Right hindlimb (tissue), 1 donor: ENCODE measurements at regions not wholly inside any gene's neighbourhood (a gene's known extent, or its start where the extent isn't known, plus 50 kb on each side); places are given as distances from the start of the nearest gene placed in this dataset.

Experiments
- DNase-seq: peaks from one replicate; pipeline ENCODE4 v3.0.0-alpha.2; 2018

DNA sequence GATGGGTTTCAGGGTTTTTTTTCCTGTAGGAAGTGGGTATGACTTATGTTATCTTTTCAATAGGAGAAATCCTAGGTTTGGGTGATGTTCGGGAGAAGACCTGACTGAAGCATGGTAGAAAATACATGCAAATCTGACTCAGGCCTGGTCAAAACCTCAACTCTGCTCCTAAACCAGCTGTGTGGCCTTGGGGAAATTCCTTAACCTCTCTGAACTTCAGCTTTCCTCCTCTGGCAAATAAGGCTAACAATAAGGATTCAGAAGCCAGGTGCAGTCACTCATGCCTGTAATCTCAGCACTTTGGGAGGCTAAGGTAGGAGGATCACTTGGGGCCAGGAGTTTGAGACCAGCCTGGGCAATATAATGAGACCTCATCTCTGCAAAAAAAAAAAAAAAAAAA, 148.5 kb downstream of the PHETA1 start:
- DNase-seq: no peak

DNA sequence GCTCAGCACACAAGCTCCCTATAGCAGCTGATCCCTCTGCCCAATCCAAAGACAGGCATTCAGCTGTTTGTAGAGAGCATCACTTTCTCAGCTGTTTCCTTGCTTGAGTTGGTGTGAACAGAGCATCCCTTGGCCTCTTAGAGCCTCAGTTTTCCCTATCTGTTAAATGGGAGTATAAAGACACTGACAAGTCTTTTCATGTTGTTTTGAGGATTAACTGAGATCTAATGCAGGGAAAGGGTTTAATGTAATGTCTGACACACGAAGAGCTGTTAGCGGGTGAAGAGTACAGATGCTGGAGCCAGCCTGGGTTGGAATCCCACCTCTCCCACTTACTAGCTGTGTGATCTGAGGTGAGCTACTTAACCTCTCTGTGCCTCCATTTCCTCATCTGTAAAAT, 149.5 kb downstream of the PHETA1 start:
- DNase-seq: no peak

DNA sequence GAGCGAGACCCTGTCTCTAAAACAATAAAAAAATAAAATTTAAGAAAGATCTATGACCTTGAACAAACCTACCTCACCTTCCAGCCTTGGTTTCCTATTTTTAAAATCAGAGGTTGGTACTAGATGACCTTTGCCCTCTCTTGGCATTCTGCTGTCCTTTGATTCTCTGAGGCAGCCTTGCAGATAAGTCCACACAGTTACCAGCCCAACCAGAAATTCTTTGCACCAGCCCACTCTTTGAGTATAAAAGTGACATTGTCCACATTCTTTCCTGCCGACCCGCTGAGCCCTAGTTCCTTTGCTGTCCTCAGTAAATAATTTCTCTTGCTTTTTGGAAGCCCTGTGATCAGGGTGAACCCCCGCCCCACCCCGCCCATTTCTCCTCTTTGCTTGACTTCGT, 150.4 kb downstream of the PHETA1 start:
- no peak for DNase-seq

DNA sequence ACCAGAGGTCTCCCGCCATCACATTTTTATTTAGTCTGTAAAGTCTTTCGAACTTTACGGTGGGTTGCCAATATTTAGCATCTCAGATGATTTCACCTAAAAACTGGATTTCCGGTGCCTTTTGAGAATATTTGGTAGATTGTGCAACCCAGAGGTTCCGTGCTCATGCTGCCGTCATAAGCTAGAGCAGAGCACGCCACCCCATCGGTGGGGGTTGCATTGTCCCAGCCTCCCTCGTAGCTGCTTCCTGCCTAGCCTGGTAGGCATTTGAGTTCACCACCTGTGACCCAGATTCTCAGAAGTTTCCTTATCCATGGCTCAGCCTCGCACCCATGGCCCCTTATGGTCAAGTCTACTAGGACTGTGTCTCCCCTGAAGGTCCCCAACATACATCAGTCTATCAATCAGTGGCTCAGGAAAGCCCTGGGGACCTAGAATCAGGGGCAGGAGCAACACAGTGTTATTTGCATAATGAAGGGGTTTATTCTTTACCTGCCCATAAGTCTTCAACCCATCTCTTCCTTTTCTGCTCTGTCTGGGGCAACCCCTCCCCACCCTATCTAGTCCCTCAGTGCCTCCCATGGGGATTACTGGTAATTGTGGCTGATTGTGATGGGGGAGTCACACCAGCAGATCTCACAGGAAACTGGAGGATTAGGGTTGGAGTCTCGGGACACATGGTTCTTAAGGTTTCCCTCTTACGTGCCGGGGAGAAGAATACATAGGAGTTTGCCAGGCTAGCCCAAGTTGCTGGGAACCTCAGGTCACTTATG, 152.3 kb downstream of the PHETA1 start:
- DNase-seq: no peak

DNA sequence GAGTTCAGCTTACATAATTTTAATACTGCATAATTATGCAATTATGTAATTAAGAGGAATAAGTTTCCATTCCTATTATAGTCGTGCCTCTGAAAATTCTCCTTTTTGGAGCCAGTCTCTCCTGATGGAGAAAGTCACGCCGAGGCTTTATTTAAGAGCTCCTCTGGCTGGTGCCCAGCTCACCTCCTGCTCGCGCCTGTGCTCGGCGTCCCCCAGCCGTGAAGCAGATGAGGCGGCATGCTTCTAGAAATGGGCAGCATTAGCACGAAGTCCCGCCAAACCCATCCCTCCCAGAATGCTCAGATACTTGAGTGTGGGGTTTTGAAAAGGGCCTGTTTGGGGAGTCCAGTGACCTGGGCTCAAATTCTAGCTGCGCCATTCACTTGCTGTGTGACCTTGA, 153.0 kb downstream of the PHETA1 start:
- DNase-seq: no peak

DNA sequence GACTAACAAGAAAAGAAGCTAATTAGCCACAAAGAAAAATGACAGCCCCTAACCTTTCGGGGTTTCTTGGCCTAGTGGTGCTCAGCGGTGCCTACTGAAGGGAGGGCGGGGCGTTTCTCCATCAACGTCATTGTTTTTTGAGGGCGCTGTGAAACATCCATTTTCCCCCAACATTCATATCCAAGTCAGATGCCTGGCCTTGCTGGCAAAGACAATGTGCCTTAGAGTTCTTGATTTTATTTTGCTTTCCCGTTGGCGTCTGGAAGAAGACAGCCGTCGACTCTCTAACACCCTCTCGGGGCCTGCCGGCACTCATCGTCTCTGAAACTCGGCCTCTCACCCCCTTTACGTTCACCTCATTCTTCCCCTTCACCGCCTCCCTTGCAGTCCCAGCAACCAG, 154.5 kb downstream of the PHETA1 start:
- no peak for DNase-seq

DNA sequence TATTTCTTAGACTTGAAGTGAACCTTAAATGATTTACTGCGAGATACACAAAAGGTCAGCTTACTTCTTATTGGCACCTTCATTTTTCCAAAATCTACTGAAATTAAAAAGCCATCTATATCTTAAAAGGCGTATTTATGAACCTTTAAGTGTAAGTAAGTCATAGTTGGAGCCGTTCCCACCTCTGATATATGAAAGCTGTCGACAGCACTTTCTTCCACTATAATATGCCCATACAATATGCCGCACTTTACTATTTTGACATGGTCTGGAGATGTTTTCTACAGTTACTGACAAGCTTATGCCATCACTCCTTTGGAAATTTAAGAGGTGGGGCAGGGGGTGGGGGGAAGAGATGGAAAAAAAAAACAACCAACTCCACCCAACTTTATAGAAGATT, 155.3 kb downstream of the PHETA1 start:
- no peak for DNase-seq

DNA sequence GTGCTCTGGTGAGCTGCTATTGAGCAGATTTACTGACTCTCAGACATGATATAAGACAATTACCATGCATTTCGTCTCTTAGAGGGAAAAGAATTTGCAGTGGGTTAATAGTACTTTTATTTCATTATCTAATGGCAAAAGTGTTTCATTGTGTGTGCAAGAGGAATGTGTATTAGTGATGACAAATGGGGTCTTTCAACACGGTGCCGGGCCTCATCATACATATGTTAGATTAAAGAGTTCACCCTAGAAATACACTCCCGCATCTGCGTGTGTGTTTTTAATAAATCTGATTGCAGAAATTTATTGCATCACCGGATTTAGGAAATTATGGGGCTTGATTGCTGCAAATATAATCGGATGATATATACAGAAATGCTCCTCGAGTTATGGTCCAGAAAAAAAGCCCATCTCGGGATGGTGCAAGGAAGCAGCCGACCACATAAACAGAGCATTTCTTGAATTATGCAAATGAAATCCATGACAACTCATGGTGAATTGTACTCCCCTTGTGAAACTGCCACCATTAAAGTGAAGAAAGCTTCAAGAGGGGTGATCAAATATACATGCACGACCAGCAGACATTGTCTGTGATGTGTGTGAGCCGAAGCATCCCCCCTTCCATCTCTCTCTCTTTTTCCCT, 156.0 kb downstream of the PHETA1 start:
- DNase-seq: no peak

DNA sequence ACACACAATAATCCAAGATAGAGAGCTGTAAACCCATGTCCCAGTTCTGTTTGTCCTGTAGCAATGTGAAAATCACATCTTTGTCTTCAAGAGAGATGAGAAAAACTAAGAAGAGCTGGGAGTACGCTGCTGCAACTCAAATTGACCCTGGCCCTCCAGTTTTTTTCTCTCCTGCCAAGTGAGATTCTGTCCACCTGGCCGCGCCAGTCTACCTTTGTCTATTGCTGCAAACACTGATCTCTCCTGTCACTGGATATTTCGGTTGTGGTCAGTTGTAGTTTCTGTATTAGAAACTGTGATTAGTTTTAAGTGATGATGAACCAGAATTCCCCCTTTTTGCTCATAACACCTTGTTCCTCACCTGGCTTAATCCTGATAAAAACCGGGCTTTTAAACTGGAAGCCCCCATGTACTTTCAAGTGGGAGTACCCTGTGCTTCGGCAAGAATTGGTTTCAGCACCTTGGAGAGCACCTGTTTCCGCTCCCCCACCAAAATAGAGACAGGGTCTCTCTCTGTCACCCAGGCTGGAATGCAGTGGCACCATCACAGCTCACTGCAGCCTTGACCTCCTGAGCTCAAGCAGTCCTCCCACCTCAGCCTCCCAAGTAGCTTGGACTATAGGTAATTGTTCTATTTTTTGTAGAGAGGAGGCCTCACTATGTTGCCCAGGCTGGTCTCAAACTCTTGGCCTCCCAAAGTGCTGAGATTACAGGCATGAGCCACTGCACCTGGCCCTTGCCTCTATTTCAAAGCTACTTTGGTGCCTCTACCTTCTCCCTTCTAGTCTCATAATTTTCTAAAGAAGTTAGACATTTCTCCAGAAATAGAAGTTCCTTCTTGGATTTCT, 156.8 kb downstream of the PHETA1 start:
- DNase-seq: no peak

DNA sequence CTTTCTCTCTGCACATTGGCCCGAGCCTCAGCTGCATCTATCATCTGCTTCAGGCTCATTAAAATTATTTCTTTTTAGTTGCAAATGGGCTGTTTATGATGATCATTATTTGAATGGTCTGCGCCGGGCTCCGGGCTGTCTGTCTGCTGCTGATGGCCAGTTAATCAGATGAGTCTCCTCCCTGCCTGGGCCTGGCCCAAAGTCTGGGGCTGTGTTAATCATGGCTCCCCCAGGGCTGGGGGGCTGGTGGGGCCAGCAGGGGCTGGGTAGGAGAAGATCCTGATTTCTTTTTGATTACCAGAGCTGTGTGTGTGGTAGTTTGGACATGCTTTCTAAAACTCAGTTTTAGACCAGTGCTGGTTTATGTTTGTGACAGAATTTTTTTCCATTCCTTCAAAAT, 159.1 kb downstream of the PHETA1 start:
- no peak for DNase-seq

DNA sequence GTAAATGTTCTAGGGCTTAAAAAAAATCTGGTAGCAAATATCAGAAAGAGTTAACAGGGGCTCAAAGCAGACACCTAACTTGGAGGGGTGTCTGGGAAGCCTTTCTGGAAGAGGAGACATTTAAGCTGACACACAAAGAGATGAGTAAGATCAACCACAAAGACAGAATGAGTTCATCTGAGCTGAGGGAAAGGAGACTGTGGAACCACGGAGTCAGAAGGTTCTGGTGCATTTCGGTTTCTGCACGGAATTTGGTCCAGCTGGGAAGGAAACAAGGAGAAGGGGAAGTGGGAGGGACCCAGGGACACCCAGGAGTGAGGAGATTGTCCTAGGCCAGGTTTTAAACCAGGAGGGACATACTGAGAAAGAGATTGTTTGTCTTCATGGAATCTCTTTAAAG, 161.1 kb downstream of the PHETA1 start:
- DNase-seq: no peak

DNA sequence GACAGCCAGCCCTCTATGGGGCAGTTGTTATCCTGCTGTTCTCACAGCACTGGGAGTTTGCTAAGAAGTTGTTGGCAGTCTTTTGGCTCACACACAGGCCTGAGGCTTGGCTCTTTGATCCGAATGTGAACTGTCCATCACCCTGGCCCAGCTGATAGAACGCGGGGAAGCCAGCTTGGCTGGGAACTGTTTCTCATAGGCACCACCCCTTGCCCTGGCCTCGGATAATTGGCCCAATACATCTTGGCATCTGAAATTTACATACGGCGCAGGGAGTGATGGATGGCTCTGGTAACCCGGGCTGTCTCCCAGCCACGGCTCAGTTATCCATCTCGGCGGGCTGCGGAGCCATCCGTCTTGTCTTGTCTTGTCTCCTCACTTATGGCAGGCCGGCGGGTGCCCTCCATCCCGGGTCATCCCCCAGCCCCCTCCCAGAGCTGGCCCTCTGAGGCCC, 164.1 kb downstream of the PHETA1 start:
- DNase-seq: no peak

DNA sequence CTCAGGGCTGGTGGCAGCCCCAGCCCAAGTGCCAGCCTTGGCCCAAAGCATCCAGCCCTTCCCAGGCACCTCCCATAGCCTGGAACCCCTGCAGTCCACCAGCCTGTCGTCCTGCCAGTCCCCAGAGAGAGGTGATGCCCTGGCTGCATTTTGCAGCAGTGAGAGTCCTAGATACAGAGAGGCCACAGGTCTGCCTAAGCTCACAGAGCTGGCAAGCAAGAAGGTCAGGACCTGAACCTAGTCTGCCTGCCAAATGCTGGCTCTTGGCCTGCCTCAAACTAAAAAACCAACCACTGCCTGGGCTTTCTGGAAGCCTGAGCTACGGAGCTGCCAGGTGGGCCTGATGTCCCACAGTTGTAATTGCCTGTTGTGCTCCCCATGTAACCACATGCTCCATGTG, 164.9 kb downstream of the PHETA1 start:
- no peak for DNase-seq

DNA sequence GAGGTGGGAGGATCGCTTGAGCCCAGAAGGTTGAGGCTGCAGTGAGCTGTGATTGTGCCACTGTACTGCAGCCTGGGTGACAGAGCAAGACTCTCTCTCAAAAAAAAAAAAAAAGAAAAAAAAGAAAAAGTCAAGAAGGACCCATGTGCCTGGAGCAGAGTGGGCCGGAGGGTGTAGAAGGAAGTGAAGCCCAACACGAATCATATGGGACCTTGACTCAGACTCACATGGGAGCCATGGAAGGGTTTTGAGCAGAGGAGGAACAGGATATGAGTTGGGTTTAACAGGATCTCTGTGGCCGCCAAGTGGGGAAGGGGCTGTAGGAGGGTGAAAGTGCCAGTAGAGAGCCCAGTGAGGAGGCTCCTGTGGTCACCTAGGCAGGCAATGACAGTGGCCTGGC, 165.4 kb downstream of the PHETA1 start:
- no peak for DNase-seq

DNA sequence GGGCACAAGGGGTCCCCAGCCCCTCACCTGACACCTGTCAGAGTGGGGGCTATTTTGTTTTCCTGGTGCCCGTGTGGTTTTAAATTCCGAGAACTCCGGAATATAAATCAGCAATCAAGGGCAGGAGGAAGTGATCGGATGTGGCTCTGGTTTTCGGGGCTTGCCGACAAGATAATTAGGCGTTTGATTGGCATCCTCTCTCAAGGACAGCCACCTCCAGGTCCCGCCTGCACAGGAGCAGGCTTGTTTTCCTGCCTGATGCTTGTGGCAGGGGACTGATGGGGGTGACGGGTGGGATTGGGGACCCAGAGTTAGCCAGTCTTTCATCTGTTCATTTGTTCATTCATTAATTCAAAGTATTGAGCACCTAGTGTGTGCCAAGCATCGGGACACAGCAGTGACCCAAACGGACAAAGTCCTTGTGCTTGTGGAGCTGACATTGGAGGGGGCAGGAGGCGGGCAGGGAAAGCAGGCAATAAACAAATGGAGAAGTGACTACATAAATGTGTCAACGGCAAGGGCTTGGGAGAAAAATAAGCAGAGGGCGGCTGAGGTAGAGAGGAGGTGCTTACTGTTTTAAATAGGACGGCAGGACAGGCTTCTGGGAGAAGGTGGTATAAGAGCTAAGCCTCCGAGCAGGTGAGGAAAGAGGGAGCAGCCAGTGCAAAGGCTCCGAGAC, 166.5 kb downstream of the PHETA1 start:
- DNase-seq: no peak

DNA sequence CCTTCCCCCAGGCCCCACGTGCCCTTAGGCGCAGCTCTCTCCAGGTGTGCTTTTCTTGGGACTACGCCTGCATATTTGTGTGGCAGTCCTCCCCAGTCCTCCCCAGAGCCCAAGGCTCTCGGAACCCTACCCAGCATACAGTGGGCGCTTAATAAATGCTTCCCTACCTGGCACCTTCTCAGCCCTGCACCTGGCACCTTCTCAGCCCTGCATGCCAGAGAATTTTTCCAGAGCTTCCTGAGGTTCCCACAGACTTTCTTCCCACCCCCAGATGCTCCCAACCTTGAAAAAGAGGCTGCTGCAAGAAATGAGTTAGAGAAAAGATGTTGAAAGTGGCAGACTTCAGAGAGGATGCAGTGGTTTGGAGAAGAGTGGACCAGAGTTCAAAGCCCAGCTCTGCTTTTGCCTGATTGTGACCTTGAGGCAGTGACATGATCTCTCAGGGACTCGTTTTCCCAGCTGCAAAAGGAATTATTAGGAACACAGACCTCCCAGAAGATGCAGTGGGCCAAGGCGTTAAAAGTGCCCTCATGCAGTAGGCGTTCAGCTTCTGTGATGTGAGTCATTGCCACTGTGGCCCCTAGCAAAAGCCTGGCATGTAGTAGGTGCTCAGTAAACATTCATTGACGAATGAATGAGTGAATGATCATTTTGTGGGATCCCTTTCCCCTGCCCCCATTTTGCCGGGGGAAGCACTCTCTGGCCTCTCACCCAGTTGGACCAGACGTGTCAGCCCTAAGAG, 167.2 kb downstream of the PHETA1 start:
- DNase-seq: no peak

DNA sequence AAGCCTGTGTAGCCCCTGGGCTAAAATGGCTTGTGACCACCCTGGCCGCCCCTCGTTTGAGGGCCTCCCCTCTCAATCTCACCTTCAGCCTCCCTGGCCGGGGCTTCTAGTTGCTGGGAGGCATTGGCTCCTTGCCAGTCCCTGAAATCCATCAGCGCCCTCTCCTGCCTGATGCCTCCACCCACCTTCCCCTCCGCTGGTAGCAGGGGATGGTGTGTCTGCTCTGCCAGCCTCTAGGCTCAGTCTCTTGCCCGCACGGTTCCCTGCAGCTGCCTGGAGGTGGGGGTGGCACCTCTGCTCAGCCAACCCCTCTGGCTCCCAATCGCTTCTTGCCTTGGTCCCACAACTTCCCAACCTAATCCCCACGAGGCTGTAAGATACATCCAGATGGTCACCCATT, 167.9 kb downstream of the PHETA1 start:
- DNase-seq: no peak

DNA sequence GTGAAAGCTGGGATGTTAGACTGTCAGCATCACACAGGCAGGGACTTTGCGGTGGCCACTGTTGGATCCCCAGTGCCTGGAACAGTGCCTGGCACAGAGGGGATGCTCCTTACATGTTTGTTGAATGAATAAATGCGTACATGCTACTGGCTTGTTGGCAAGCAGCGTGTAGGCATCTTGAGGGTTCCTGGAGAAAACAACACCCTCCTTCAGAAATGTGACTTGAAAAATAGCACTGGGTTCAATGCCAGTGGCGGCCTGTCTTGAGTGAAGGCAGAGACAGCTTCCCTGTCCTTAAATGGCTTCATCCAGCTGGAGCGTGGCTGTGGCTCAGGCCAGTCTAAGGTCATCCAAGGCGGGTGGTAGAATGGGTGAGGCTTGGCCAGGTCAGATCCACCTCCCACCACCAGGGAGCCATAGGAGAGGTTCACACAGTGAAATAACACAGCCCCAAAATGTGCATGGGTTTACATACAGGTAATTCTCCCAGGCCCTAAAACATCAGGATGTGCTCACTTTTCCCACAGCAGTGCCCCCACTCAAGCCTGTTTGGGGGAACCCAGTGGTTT, 171.4 kb downstream of the PHETA1 start:
- no peak for DNase-seq

DNA sequence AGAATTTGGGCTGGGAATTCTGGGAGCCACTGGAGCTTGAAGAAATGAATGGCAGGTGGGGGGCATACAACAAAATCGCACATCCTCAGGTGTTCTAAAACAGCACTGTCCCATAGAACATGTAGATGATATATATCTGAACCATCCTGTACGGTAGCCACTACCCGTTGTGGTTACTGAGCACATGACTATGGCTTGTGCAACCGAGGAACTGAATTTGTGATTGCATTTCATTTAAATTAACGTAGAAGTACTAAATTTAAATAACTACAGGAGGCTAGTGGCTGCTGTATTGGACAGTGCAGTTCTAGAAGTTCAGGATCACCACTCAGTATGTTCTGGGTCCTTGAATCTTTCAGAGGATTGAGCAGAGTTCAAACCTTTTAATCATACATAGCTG, 172.4 kb downstream of the PHETA1 start:
- DNase-seq: no peak

DNA sequence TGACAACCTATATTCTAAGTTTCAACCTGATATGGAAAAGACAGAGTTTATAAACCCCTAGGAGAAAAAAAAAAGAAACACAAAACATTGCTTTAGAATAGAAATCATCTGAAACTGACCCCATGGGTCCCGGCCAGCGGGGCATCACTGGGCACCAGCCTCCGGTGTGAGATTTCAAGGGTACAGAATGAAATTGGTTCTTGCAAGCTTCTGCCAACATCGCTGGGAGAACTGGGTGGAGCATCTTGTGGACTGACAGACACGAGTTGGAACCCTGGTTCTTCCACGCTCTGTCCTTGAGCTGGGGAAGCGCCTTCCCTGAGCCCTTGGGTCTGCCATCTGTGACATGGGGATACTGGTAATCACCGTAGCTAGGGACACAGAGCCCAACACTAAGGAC, 173.6 kb downstream of the PHETA1 start:
- DNase-seq: no peak

DNA sequence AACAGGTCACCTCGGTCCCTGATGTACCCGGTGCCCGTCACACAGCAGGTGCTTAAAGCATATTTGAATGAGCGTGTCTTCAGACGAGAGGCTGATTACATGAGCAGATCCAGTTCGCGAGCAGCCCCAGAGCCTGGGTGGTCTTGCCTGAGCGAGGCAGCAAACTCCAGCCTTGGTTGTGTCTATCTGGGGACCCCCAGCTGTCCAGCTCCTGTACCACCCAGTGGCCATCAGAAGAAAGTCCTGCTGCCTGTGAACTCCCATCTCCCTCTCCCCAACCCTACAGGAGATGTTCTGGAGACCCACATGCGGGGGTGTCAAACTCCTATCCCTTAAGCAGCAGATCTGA, 174.2 kb downstream of the PHETA1 start:
- no peak for DNase-seq

DNA sequence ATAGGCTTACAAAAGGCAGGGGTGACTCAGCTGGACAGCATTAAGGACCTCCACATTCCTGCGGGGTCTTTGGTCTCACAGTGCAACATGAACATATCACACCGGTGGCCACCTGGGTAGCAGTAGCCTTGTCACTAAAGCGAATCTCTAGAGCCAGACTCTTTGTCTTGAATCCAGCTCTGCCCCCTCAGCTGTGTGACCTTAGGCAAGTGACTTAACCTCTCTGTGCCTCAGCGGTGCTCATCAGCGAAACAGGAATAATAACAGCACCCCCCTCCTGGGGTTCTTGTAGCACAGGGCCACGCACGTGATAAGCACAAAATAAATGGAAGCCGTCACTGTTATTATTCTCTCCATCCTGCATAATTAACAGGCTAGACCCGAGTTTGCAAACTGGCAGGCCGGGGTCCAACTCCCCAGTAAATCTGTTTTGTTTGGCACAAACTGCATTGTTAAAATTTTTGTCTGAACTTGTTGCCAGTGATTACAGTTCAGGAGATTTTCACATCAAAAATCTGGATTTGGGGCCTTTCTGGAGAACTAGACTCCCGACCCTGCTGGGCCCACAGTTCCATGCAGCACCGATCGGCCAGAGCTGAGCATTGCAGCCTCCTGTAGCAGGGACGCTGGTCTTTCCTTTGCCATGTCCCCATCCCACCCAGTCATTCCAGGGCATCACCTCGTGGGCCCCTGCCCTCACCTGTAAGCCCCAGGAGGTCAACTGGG, 174.8 kb downstream of the PHETA1 start:
- DNase-seq: no peak
